ENCODE measurements at regions not wholly inside any gene's neighbourhood (a gene's known extent, or its start where the extent isn't known, plus 50 kb on each side); places are given as distances from the start of the nearest gene placed in this dataset.
"Not testable (repeated sequence)": the region's sequence is repeated elsewhere in the genome, so short reads cannot be mapped to it uniquely, and the experiment has no call there.

DNA sequence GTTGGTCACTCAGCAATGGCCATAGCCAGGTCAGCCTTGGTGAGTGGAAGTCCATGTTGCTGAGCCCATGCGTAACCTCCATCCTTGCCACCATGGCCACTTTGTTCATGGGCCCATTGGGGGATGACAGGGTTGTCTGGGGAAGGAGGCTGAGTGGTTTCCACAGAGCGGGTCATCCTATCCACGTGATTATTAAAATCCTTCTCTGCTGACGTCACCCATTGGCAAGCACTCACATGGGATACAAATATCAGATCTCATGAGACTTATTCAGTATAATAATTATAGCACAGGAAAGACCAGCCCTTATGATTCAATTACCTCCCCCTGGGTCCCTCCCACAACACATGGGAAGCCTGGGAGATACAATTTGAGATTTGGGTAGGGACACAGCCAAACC, 534.8 kb downstream of the DIPK2A start:
- TF ChIP-seq EZH2phosphoT487 (IDR thresholded peaks at IDR 0.05; ENCODE audit: borderline replicate concordance, low read length); CTCF (IDR thresholded peaks at IDR 0.05; ENCODE audit: low read depth, low read length, poor library complexity, severe bottlenecking): not testable (repeated sequence)

Measured in DOHH2 (cell line).